Stimulated activated CD4-positive, alpha-beta T cell treated with anti-CD3 and anti-CD28 coated beads, Interleukin-1b, Interleukin-23, amount 100 ng/mL, for 4 hours (primary cell): ENCODE measurements at regions not wholly inside any gene's neighbourhood (a gene's known extent, or its start where the extent isn't known, plus 50 kb on each side); places are given as distances from the start of the nearest gene placed in this dataset.
"Not testable (repeated sequence)": the region's sequence is repeated elsewhere in the genome, so short reads cannot be mapped to it uniquely, and the experiment has no call there.

Experiments
- DNase-seq, 2 donors: peaks; one replicate each; pipeline ENCODE4 v3.0.0-alpha.2; 2020; ENCODE audit warnings: low read depth in 2 of 2

DNA sequence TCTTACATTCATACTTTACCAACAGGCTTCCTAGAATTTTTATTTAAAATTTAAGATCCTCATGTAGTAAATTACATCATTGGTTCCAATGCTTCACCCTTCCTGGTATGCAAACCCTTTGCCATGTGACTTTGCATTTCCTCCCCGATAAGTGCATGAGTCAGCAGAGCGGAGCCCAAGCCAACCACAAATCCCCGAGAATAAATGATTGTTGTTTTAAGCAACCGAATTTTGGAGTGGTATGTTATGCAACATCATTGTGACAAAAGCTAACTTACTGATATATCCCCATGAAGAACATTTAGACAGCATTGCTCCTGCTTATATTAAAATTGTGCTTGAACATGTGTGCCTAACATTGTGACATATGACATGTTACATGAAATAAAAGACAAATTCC is 199.4 kb upstream of the DDX53 start:
- DNase-seq: no peak

DNA sequence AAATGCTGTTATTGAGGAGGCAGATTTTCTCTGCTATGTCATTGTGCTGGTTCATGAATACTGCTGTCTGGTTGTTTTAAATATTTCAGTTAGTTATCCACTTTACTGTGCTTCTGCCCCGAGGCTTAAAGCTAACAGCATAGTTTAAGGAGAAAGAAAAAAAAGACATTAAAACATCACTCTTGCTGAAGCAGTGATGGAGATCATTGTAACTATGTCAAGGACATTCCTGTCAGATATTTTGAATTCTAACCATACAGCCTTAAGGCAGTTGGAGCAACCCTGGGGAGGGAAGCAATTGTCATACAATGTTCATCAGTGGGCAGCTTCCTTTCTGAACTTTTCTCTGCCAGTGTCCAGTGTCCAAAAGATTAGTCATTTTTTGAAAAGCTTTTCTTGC is 199.0 kb upstream of the DDX53 start:
- DNase-seq: no peak

DNA sequence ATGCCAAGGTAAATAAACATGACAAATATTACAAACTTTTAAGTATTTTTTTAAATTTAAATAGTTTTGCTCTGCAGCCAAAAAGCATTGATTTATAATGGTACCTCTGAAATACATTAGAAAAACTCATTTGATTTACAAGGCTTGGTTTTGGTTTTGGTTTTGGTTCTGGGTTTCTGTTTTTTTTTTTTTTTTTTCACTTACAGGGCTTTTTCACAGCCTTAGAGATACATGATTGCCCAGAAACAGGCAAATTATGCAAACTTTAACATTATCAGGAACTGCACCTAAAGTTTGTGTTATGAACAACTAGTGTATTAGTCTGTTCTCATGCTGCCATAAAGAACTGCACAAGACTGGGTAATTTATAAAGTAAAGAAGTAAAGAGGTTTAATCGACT is 196.4 kb upstream of the DDX53 start:
- no peak for DNase-seq

DNA sequence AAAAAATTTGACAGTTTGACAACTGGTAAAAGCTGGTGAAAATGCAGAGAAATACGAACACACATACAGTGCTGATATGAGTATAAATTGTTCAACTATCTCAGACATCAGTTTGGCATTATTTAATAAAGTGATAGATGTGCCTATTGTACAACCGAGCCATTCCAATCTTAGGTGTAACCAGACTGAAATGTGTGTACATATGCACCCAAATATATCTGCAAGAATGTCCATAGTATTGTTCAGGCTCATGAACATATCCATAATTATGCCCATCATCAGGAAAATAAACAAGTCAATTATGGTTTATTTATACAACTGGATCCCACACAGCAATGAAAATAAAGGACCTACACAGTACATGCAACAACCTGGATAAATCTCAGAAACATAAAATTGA is 188.9 kb upstream of the DDX53 start:
- no peak for DNase-seq

DNA sequence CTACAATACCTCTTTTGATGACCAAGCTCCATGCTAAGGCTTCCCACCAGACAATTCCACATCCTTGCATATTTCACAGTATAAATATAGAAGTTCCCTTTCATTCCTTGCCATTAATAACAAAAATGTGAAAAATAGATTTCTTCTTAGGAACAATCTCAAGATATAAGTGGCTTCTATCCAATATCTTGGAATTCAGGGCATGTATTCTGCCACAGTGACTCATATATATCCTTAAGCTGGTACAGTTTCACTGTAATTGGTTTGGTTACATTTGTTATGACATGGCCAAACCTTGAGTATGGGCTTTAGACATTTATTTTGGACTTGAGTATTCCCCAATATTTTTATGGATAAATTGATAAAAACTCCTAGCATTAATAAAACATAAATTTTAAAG is 181.7 kb upstream of the DDX53 start:
- no peak for DNase-seq

DNA sequence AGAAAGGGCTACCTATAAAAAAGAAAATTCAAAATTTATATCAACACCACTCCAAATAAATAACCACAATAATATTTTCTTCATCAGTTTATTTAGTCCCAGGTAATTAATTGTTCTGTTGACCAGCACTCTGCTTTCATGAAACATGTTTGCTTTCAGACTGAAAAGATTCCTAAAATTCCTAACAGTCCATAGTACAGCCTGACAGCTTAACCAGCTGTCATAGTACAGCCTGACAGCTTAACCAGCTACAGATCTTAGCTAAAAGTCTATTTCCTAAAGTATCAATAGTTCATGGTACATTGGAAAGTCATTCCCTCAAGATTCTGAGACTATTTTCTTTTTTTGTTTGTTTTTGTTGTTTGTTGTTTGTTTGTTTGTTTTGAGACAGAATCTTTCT is 144.1 kb upstream of the DDX53 start:
- DNase-seq: no peak

GRCh38 chrX:22859642-22860041 is 140.1 kb upstream of the DDX53 start:
- no peak for DNase-seq

DNA sequence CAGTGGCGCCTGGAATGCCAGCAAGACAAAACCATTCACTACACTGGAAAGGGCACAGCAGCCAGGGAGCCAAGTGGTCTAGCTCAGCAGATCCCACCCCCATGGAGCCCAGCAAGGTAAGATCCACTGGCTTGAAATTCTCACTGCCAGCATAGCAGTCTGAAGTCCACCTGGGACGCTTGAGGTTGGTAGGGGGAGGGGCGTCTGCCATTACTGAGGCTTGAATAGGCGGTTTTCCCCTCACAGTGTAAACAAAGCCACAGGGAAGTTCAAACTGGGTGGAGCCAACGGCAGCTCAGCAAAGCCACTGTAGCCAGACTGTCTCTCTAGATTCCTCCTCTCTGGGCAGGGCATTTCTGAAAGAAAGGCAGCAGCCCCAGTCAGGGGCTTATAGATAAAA is 133.0 kb upstream of the DDX53 start:
- DNase-seq: not testable (repeated sequence)

GRCh38 chrX:22882543-22882942 is 117.2 kb upstream of the DDX53 start:
- no peak for DNase-seq

- no peak for DNase-seq
These were observed 109.9 kb upstream of the DDX53 start for GRCh38 chrX:22889819-22890218.

DNA sequence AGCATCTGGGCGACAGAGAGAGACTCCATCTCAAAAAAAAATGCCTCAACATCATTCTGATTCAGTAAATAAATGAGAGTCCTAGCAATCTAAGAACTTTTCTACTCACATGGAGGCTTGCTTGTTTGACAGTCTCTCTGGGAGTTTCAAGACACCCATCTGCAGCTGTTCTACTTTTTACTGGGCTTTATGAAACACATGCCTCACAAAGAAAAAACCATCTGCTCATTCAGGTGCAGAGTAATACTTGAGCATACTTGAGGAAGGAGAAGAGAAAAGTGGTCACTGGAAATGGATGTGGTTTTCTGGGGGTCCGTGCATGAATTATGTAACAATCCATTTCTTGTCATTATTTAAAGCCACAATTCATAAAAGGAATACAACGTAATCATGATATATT is 87.1 kb upstream of the DDX53 start:
- DNase-seq: no peak

DNA sequence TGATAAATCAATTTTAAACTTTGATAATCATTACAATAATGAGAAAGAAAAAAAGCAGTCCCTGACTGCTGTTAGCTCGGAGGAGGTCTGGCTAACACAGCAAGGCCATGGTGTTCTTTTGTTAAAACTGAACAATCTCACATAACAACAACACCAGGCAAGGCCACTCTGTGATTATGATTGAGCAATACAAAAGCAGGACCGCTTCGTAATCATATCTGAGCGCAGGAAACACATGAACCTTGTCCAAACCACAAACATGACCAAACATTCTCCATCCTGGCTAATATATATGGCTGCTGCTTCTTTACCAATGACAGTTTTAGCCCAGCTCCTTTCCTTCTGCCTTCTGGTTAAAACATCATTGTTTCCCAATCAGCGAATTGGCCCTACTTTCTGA is 76.8 kb upstream of the DDX53 start:
- no peak for DNase-seq

- DNase-seq: no peak
These were observed 65.1 kb upstream of the DDX53 start for GRCh38 chrX:22934640-22935039.

GRCh38 chrX:22944945-22945344 is 54.8 kb upstream of the DDX53 start:
- no peak for DNase-seq
